ENCODE measurements at regions not wholly inside any gene's neighbourhood (a gene's known extent, or its start where the extent isn't known, plus 50 kb on each side); places are given as distances from the start of the nearest gene placed in this dataset.

DNA sequence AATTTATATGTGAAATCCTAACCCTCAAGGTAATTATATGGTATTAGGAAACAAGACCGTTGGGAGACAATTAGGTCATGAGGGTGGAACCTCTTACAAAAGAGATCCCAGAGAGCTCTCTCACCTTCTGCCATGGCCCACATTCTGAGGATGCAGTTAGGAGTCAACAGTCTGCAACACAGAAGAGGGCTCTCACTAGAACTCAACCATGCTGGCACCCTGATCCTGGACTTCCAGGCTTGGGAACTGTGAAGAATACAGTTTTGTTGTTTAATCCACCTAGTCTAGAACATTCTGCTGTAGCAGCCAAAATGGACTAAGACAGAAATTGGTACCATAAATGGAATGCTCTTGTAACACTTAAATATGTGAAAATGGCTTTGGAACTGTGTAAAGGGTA is 278.8 kb upstream of the GALNTL6 start:
- no peak for FAIRE-seq
- Histone ChIP-seq H3K56ac (replicated peaks; ENCODE audit: insufficient read length, low read depth, low read length) (no peak overlapping the region), H3K23me2 (ENCODE audit: low read depth, low read length) (no peaks in the 10 kb centered on the region), H4K20me1 (replicated peaks in 1 of 2; ENCODE audit: control insufficient read depth in 1 of 2, insufficient read depth in 2 of 2, low read length in 2 of 2) (no peaks in the 10 kb centered on the region), H2BK120ac (replicated peaks; ENCODE audit: low read depth, low read length) (no peak overlapping the region), H2BK15ac (ENCODE audit: low read length) (no peak overlapping the region), H3K4me3 (ENCODE audit: extremely low read depth in 1 of 4, insufficient read depth in 2 of 4, low read depth in 3 of 4, low read length in 4 of 4) (no peak overlapping the region), H3K27me3 (replicated peaks in 1 of 4; ENCODE audit: control insufficient read depth in 3 of 4, extremely low read depth in 1 of 4, insufficient read depth in 3 of 4, low read length in 3 of 4) (peaks cover 0 to 1% (median 0%) of the 10 kb centered on the region in 4 experiments; a peak in 1 of 7 replicates), H3K4me2 (ENCODE audit: insufficient read depth in 1 of 2, low read depth in 2 of 2, low read length in 2 of 2) (no peak overlapping the region), H3K9ac (replicated peaks in 1 of 4; ENCODE audit: extremely low read depth in 1 of 4, low read depth in 3 of 4, low read length in 3 of 4) (no peak overlapping the region), H3K79me1 (ENCODE audit: low read depth, low read length) (no peaks in the 10 kb centered on the region), H3K4me1 (replicated peaks in 1 of 4; ENCODE audit: control insufficient read depth in 3 of 4, insufficient read depth in 4 of 4, low read length in 3 of 4) (no peaks in the 10 kb centered on the region), H3K4ac (replicated peaks; ENCODE audit: insufficient read length, low read depth, low read length) (no peak overlapping the region), H3K36me3 (ENCODE audit: control insufficient read depth in 2 of 4, insufficient read depth in 4 of 4, low read length in 3 of 4) (no peaks in the 10 kb centered on the region), H3K23ac (ENCODE audit: insufficient read length) (no peak overlapping the region), H2AFZ (ENCODE audit: low read length) (no peak overlapping the region), H4K91ac (replicated peaks; ENCODE audit: insufficient read length, low read length) (no peak overlapping the region), H2BK5ac (ENCODE audit: low read depth, low read length) (no peak overlapping the region), H3K18ac (ENCODE audit: extremely low read depth, low read length) (no peak overlapping the region), H3K79me2 (ENCODE audit: control insufficient read depth in 1 of 2, insufficient read depth in 2 of 2, low read length in 2 of 2) (no peaks in the 10 kb centered on the region), H2AK5ac (ENCODE audit: low read depth, low read length) (no peak overlapping the region), H3K14ac (ENCODE audit: insufficient read length) (no peak overlapping the region), H2BK12ac (ENCODE audit: low read depth, low read length) (no peak overlapping the region), H3K27ac (ENCODE audit: low read depth, low read length) (no peak overlapping the region), H2BK20ac (ENCODE audit: low read length) (no peak overlapping the region), H4K5ac (ENCODE audit: insufficient read length, low read depth, low read length) (no peak overlapping the region), H3K9me3 (ENCODE audit: insufficient read depth in 2 of 2, low read depth in 1 of 2, low read length in 1 of 2) (no peaks in the 10 kb centered on the region), H4K8ac (ENCODE audit: extremely low read depth, insufficient read depth, low read length) (no peak overlapping the region)
- ChIA-PET CTCF (ENCODE audit: partially characterized antibody) (interaction anchor here (0.6 to 0.7 kb wide), 2 partner anchors 36 to 158 kb away, joined by 3 read pairs; no protein-coding TSS in a partner anchor), POLR2A (ENCODE audit: partially characterized antibody) (no interaction called here)
- 75% methylated on average over 1 of the region's 1 CpG; no CpG with 5 or more reads in 1 of the 2 experiments for WGBS, 2 experiments (ENCODE audit: extremely low coverage in 1 of 2, insufficient coverage in 1 of 2, insufficient read length in 1 of 2, insufficient replicate concordance in 2 of 2, low coverage in 1 of 2, low lambda C conversion rate in 2 of 2, missing lambda C conversion rate in 1 of 2)
- no peak for DNase-seq (ENCODE audit: low read depth in 1 of 2, low spot score in 2 of 2)
- TF ChIP-seq BRCA1 (IDR thresholded peaks at IDR 0.05; ENCODE audit: low read depth, low read length) (no peak), ASH2L (IDR thresholded peaks at IDR 0.05; ENCODE audit: low read length) (no peak), NANOG (IDR thresholded peaks at IDR 0.05; ENCODE audit: insufficient read depth, low read depth, low read length, poor library complexity, severe bottlenecking) (no peak), PHF8 (conservative IDR thresholded peaks at IDR 0.05; ENCODE audit: low read depth, low read length) (no peak), CHD2 (IDR thresholded peaks at IDR 0.05; ENCODE audit: low read length) (no peak), SIX5 (IDR thresholded peaks at IDR 0.05; ENCODE audit: low read depth, low read length) (no peak), SP4 (IDR thresholded peaks at IDR 0.05; ENCODE audit: low read length) (no peak), SIRT6 (IDR thresholded peaks at IDR 0.05; ENCODE audit: low read length) (no peak), JUND (IDR thresholded peaks at IDR 0.05; ENCODE audit: low read length) (no peak), RBBP5 (IDR thresholded peaks at IDR 0.05; ENCODE audit: borderline replicate concordance, low read depth, low read length) (no peak), CBX5 (IDR thresholded peaks at IDR 0.05; ENCODE audit: low read depth, low read length) (no peak), CHD1 (IDR thresholded peaks at IDR 0.05; ENCODE audit: low read depth, low read length) (no peak)
- TF ChIP-seq, protein P1, sequence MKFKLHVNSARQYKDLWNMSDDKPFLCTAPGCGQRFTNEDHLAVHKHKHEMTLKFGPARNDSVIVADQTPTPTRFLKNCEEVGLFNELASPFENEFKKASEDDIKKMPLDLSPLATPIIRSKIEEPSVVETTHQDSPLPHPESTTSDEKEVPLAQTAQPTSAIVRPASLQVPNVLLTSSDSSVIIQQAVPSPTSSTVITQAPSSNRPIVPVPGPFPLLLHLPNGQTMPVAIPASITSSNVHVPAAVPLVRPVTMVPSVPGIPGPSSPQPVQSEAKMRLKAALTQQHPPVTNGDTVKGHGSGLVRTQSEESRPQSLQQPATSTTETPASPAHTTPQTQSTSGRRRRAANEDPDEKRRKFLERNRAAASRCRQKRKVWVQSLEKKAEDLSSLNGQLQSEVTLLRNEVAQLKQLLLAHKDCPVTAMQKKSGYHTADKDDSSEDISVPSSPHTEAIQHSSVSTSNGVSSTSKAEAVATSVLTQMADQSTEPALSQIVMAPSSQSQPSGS (IDR thresholded peaks at IDR 0.05; ENCODE audit: low read length): no peak
- TF ChIP-seq, protein P2, sequence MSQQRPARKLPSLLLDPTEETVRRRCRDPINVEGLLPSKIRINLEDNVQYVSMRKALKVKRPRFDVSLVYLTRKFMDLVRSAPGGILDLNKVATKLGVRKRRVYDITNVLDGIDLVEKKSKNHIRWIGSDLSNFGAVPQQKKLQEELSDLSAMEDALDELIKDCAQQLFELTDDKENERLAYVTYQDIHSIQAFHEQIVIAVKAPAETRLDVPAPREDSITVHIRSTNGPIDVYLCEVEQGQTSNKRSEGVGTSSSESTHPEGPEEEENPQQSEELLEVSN (IDR thresholded peaks at IDR 0.05): no peak
